ENCODE measurements at regions not wholly inside any gene's neighbourhood (a gene's known extent, or its start where the extent isn't known, plus 50 kb on each side); places are given as distances from the start of the nearest gene placed in this dataset.

DNA sequence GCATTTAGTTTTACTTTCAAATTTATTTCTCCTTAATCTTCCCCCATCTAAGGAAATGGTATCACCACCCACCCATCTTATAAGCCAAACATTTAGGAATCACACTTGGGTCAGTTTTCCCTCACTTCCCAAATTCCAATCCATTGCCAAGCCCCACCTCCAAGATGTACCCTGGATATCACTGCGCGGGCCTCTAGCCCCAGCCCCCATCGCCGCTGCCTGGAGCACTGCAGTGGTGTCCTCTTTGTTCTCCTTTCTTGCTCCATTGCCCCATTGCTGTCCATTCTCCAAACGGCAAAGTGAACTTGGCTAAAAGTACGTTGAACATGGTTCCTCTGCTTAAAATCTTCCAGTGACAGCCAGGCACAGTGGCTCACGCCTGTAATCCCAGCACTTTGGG lies 267.8 kb downstream of the SHOX2 start:
- ChIA-PET CTCF (no interaction called here), POLR2A (no interaction called here)
- H3K4me3 ChIP-seq (ENCODE audit: low read depth, low read length) = no peak overlapping the region
- DNase-seq (ENCODE audit: low read depth, low spot score) = no peak
- TF ChIP-seq, protein P1, sequence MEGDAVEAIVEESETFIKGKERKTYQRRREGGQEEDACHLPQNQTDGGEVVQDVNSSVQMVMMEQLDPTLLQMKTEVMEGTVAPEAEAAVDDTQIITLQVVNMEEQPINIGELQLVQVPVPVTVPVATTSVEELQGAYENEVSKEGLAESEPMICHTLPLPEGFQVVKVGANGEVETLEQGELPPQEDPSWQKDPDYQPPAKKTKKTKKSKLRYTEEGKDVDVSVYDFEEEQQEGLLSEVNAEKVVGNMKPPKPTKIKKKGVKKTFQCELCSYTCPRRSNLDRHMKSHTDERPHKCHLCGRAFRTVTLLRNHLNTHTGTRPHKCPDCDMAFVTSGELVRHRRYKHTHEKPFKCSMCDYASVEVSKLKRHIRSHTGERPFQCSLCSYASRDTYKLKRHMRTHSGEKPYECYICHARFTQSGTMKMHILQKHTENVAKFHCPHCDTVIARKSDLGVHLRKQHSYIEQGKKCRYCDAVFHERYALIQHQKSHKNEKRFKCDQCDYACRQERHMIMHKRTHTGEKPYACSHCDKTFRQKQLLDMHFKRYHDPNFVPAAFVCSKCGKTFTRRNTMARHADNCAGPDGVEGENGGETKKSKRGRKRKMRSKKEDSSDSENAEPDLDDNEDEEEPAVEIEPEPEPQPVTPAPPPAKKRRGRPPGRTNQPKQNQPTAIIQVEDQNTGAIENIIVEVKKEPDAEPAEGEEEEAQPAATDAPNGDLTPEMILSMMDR (IDR thresholded peaks at IDR 0.05; ENCODE audit: insufficient read depth, low read length, missing control alignments) = no peak

DNA sequence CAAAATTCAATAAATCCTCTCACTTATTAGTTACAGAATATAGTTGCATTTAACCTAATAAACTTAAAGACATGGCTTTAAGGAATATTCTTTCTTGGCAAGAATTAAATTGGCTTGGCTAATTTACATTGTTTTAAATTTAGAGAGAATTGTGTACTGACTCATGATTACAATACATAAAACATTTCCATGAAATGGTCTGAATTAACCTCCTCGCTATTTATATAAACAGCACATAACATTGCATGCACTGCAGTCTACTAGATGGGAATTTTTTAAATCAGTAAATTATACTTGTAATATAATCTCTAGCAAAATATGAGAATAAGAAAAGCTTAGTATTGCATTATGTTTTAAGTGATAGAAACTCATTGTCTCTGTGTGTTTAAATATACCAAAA lies 268.9 kb downstream of the SHOX2 start:
- ChIA-PET POLR2A (no interaction called here), CTCF (no interaction called here)
- no peak overlapping the region for H3K4me3 ChIP-seq (ENCODE audit: low read depth, low read length)
- TF ChIP-seq, protein P1 (IDR thresholded peaks at IDR 0.05; ENCODE audit: insufficient read depth, low read length, missing control alignments) = no peak
- DNase-seq (ENCODE audit: low read depth, low spot score) = no peak

DNA sequence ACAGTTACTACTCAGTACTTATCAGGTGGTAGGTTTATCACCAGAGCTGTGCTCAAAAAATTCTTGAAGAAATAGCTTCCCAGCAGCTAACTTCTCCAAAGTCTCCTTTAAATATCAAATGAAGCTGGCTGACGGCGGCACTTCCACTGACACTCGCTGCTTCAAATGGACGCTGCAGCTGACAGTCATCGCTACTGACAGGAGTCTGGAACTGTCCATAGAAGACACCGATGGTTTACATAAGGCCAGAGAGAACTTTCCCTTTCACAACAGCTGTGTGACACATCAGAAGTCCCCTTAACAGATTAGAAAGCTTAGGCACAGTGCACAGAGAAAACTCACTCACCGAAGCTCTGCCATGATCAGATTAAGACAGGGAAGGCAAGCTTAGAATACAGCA lies 270.2 kb downstream of the SHOX2 start:
- ChIA-PET CTCF (no interaction called here), POLR2A (no interaction called here)
- DNase-seq (ENCODE audit: low read depth, low spot score) = no peak
- H3K4me3 ChIP-seq (ENCODE audit: low read depth, low read length) = no peak overlapping the region
- TF ChIP-seq, protein P1 (IDR thresholded peaks at IDR 0.05; ENCODE audit: insufficient read depth, low read length, missing control alignments) = no peak

DNA sequence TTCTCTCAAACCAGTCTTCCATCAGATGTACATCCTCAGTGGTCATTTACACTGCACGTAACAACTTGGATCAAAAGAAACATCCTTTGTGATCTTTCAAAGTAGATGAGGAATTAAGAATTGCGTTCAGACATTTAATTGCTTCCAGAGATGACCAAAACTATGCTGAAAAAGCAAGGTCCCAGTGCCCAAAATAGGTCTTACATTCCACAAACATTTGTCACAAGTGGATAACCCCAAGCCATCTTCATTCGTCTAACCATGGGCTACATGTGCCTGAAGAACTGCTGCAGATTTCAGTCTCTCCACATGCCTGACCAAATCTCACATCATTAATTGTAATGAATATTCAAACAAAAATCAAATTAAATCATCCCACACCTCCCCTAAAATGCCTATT lies 273.6 kb downstream of the SHOX2 start:
- ChIA-PET POLR2A (no interaction called here), CTCF (no interaction called here)
- no peak overlapping the region for H3K4me3 ChIP-seq (ENCODE audit: low read depth, low read length)
- TF ChIP-seq, protein P1 (IDR thresholded peaks at IDR 0.05; ENCODE audit: insufficient read depth, low read length, missing control alignments) = no peak
- DNase-seq (ENCODE audit: low read depth, low spot score) = peak; percentile 46

DNA sequence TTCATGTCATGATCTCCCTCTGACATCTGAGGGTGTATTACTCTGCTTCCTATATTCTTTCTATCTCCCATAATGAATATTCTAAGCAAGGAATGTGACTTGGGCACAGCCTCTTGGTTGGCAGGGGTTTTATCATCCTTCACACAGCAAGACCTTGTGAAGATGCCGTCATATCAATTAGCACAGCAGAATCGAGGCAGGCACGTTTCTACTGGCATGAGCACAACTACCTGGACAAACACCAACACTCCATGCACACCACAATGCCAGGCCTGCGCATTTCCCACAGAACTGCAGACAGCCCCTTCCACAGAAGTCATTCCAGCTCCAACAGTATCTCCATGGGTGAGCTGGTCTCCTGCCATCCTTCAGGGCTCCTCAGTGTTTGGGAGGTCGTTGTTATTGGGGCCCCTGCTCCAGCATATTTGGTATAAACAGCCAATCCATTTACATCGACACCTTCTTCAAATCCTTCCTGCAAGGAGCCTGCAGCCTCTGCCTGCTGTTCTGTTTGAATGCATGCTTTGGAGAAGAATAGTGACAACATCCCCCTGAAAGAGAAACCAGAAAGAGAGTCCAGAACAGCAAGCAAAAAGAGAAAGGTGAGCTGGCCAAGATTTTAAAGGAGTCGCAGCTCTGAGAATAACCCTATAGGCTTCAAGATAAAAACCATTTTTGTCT lies 275.5 kb downstream of the SHOX2 start:
- POLR2A ChIA-PET = no interaction called here
- TF ChIP-seq, protein P1 (IDR thresholded peaks at IDR 0.05; ENCODE audit: insufficient read depth, low read length, missing control alignments) = no peak
- CTCF ChIA-PET = no interaction called here
- DNase-seq (ENCODE audit: low read depth, low spot score) = no peak
- H3K4me3 ChIP-seq (ENCODE audit: low read depth, low read length) = no peak overlapping the region

DNA sequence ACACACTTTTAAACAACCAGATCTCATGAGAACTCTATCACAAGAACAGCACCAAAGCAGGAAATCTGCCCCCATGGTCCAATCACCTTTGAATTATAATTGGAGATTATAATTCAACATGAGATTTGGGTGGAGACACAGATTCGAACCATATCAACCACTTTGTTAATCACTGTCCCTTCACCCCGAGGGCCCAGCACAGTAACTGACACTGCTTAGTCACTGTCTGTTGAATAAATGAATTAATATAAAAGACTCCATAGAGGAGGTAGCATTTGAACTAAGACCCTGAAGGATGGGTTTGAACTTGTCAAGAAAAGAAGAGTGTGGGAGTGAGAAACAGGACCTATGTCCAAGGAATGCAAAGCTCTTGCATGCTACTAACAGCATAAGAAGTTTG lies 276.4 kb downstream of the SHOX2 start:
- no peak for DNase-seq (ENCODE audit: low read depth, low spot score)
- no peak overlapping the region for H3K4me3 ChIP-seq (ENCODE audit: low read depth, low read length)
- TF ChIP-seq, protein P1 (IDR thresholded peaks at IDR 0.05; ENCODE audit: insufficient read depth, low read length, missing control alignments) = no peak
- POLR2A ChIA-PET = no interaction called here
- CTCF ChIA-PET = no interaction called here

Data from AG04449 (cell line).